Glutamatergic neuron (in vitro differentiated cells): ENCODE measurements at regions not wholly inside any gene's neighbourhood (a gene's known extent, or its start where the extent isn't known, plus 50 kb on each side); places are given as distances from the start of the nearest gene placed in this dataset.

ENCODE experiments used
- DNase-seq: peaks from one replicate; pipeline ENCODE4 v3.0.0; 2022
- H3K27ac Mint-ChIP-seq: one replicate; pipeline ENCODE4 v1.8.0; 2020; ENCODE audit warnings: mild to moderate bottlenecking, mixed read lengths, inconsistent platforms; ENCODE audit not compliant: unreplicated experiment
- H3K27me3 Mint-ChIP-seq: one replicate; pipeline ENCODE4 v1.8.0; 2020; ENCODE audit warnings: mild to moderate bottlenecking, moderate library complexity, mixed read lengths, inconsistent platforms; ENCODE audit not compliant: unreplicated experiment
- H3K36me3 Mint-ChIP-seq: one replicate; pipeline ENCODE4 v1.8.0; 2020; ENCODE audit warnings: mild to moderate bottlenecking, mixed read lengths, inconsistent platforms; ENCODE audit not compliant: unreplicated experiment
- H3K4me1 Mint-ChIP-seq: one replicate; pipeline ENCODE4 v1.8.0; 2020; ENCODE audit warnings: mild to moderate bottlenecking, low read depth, mixed read lengths, inconsistent platforms; ENCODE audit not compliant: unreplicated experiment
- H3K4me3 Mint-ChIP-seq: one replicate; pipeline ENCODE4 v1.8.0; 2020; ENCODE audit warnings: mild to moderate bottlenecking, mixed read lengths, inconsistent platforms; ENCODE audit not compliant: unreplicated experiment
- H3K9me3 Mint-ChIP-seq: one replicate; pipeline ENCODE4 v1.8.0; 2020; ENCODE audit warnings: mild to moderate bottlenecking, moderate library complexity, mixed read lengths, inconsistent platforms; ENCODE audit not compliant: unreplicated experiment
- TF ChIP-seq, protein P1 (sequence below): fragments of 200-600 bp; sonication (generic); IDR thresholded peaks from one replicate; pipeline ENCODE4 v1.5.0; 2021; ENCODE audit not compliant: partially characterized antibody, unreplicated experiment

DNA sequence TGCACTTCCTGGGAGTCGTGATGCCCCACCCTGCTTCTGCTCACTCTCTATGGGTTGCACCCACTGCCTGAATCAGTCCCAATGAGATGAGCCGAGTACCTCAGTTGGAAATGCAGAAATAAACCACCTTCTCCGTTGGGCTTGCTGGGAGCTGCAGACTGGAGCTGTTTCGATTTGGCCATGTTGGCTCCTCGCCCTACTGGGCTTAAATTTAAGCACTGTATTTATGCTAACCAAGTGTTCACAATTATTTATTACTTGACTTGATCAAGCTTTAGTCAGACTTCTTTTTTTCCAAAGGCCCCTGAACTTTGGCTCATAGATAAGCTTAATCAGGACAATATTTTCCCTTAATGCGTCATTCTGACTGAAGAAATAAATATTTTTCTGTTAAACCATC lies 1072.4 kb upstream of the CDH9 start:
- no peaks in the 10 kb centered on the region for H3K36me3 Mint-ChIP-seq
- H3K9me3 Mint-ChIP-seq, result no peaks in the 10 kb centered on the region
- no peak overlapping the region for H3K4me3 Mint-ChIP-seq
- no peak overlapping the region for H3K27ac Mint-ChIP-seq
- TF ChIP-seq, protein P1, sequence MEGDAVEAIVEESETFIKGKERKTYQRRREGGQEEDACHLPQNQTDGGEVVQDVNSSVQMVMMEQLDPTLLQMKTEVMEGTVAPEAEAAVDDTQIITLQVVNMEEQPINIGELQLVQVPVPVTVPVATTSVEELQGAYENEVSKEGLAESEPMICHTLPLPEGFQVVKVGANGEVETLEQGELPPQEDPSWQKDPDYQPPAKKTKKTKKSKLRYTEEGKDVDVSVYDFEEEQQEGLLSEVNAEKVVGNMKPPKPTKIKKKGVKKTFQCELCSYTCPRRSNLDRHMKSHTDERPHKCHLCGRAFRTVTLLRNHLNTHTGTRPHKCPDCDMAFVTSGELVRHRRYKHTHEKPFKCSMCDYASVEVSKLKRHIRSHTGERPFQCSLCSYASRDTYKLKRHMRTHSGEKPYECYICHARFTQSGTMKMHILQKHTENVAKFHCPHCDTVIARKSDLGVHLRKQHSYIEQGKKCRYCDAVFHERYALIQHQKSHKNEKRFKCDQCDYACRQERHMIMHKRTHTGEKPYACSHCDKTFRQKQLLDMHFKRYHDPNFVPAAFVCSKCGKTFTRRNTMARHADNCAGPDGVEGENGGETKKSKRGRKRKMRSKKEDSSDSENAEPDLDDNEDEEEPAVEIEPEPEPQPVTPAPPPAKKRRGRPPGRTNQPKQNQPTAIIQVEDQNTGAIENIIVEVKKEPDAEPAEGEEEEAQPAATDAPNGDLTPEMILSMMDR, result no peak
- H3K27me3 Mint-ChIP-seq, result no peaks in the 10 kb centered on the region
- DNase-seq, result no peak
- no peaks in the 10 kb centered on the region for H3K4me1 Mint-ChIP-seq

DNA sequence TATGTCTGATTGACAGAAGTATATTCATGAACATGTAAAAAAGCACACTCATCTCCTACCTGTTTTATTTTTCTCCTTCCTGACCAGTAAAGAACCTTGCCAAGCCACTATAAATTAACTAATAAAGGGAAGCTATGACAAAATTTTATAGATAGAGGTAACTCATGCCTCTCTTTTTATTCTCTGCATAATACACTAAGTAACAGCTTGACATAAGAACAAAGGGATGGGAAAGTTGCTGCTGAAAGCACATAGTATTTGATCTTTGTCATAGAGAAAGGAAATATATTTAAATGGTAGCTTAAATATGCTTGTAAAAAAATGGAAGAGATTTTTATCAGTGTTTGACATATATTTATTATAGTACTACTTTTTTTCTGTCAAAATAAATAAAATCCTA lies 1065.7 kb upstream of the CDH9 start:
- Mint-ChIP-seq H3K27ac (no peak overlapping the region), H3K4me3 (no peak overlapping the region), H3K9me3 (no peaks in the 10 kb centered on the region), H3K27me3 (no peaks in the 10 kb centered on the region), H3K4me1 (no peaks in the 10 kb centered on the region), H3K36me3 (no peaks in the 10 kb centered on the region)
- TF ChIP-seq, protein P1, result no peak
- DNase-seq, result no peak

DNA sequence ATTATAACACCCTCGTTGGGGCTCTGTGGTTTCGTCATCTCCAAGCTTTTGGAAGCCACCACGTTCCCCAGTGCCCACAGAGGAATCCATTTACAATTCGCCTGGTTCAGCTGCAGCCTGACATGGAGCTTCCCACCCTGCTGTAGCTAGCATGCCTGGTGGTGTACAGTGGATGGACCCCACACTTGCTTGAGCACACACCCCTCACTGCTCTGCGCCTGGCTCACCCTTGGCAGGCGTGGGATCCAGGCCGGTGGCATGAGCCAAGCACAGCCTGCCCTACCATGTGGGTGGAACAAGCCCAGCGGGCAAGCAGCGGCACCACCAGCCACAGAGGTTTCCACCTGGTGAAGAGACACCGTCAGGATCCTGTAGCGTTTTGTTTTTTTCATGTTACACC lies 1045.7 kb upstream of the CDH9 start:
- Mint-ChIP-seq H3K27ac (no peak overlapping the region), H3K36me3 (no peaks in the 10 kb centered on the region)
- no peak for DNase-seq

DNA sequence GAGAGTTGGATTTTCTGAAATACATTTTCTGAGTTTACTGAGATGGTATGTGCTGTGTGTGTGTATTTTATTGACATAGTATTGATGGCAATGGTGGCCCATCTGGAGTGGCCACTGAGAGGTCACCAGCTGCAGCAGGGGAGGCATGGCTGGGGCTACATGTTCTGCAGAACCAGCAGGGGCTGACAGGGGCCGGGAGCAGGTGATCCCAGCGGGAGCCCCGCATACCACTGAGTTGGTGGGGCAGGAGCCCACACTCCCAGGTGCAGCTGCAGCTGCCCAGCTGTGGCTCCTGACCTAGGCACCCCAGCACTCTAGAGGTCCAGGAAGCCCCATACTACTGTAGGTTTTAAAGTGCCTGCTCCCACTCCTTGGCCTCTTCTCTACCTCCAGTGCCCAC lies 1044.2 kb upstream of the CDH9 start:
- H3K27me3 Mint-ChIP-seq, result peaks cover 4% of the 10 kb centered on the region
- no peak for DNase-seq
- H3K36me3 Mint-ChIP-seq, result no peaks in the 10 kb centered on the region
- no peak overlapping the region for H3K27ac Mint-ChIP-seq
- TF ChIP-seq, protein P1, result no peak
- H3K4me3 Mint-ChIP-seq, result no peak overlapping the region
- peaks cover 2% of the 10 kb centered on the region for H3K9me3 Mint-ChIP-seq
- H3K4me1 Mint-ChIP-seq, result no peaks in the 10 kb centered on the region

More for the DNA sequence above, 1045.7 kb upstream of the CDH9 start:
- TF ChIP-seq, protein P1, result no peak
- no peaks in the 10 kb centered on the region for H3K9me3 Mint-ChIP-seq
- H3K27me3 Mint-ChIP-seq, result peaks cover 2% of the 10 kb centered on the region
- H3K4me3 Mint-ChIP-seq, result no peak overlapping the region
- no peaks in the 10 kb centered on the region for H3K4me1 Mint-ChIP-seq

DNA sequence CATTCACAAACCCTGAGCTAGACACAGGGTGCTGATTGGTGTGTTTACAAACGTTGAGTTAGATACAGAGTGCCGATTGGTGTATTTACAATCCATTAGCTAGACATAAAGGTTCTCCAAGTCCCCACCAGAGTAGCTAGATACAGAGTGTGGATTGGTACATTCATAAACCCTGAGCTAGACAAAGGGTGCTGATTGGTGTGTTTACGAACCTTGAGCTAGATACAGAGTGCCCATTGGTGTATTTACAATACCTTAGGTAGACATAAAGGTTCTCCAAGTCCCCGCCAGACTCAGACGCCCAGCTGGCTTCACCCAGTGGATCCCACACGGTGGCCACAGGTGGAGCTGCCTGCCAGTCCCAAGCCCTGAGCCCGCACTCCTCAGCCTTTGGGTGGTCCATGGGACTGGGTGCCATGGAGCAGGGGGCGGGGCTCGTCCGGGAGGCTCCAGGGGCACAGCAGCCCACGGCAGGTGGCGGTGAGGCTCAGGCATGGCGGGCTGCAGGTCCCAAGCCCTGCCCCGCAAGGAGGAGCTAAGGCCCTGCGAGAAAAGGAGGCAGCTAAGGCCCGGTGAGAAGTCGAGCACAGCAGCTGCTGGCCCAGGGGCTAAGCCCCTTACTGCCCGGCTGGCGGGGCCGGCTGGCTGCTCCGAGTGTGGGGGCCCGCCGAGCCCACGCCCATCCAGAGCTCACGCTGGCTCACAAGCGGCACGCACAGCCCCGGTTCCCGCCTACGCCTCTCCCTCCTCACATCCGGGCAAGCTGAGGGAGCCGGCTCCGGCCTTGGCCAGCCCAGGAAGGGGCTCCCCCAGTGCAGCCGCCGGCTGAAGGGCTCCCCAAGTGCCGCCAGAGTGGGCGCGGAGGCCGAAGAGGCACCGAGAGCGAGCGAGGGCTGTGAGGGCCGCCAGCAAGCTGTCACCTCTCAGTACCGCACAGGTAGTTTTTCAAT lies 1039.2 kb upstream of the CDH9 start:
- no peaks in the 10 kb centered on the region for H3K36me3 Mint-ChIP-seq
- no peak for DNase-seq
- no peak overlapping the region for H3K4me3 Mint-ChIP-seq
- peaks cover 4% of the 10 kb centered on the region for H3K9me3 Mint-ChIP-seq
- peaks cover 4% of the 10 kb centered on the region for H3K27me3 Mint-ChIP-seq
- TF ChIP-seq, protein P1, result no peak
- no peaks in the 10 kb centered on the region for H3K4me1 Mint-ChIP-seq
- no peak overlapping the region for H3K27ac Mint-ChIP-seq
